ENCODE measurements at regions not wholly inside any gene's neighbourhood (a gene's known extent, or its start where the extent isn't known, plus 50 kb on each side); places are given as distances from the start of the nearest gene placed in this dataset.

DNA sequence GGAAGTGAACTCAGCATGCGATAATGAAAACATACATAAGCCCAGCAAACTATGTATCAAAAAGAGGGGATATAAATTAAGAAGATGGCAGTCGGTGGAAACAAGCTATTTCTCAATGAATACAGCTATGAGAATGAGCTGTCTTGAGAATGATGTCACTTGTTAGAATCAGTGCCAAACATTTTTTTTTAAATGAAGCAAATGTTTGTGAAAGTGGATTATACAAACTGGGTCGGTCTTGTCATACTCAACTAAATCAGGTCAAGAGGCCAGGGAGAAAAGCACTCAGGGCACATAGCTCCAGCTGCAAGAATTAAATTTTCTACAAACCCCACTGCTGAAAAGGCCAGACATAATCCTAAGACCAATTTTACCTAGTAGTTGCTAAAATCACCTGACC is 1048.4 kb downstream of the SLITRK1 start:
- TF ChIP-seq GABPA (IDR thresholded peaks at IDR 0.05 in 1 of 2, conservative IDR thresholded peaks at IDR 0.05 in 1 of 2) (no peak), YY1 (IDR thresholded peaks at IDR 0.05) (no peak), RAD21 (IDR thresholded peaks at IDR 0.05) (no peak), SP1 (IDR thresholded peaks at IDR 0.05) (no peak), FOXA1 (IDR thresholded peaks at IDR 0.05) (no peak)
- TF ChIP-seq, protein P1, sequence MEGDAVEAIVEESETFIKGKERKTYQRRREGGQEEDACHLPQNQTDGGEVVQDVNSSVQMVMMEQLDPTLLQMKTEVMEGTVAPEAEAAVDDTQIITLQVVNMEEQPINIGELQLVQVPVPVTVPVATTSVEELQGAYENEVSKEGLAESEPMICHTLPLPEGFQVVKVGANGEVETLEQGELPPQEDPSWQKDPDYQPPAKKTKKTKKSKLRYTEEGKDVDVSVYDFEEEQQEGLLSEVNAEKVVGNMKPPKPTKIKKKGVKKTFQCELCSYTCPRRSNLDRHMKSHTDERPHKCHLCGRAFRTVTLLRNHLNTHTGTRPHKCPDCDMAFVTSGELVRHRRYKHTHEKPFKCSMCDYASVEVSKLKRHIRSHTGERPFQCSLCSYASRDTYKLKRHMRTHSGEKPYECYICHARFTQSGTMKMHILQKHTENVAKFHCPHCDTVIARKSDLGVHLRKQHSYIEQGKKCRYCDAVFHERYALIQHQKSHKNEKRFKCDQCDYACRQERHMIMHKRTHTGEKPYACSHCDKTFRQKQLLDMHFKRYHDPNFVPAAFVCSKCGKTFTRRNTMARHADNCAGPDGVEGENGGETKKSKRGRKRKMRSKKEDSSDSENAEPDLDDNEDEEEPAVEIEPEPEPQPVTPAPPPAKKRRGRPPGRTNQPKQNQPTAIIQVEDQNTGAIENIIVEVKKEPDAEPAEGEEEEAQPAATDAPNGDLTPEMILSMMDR (IDR thresholded peaks at IDR 0.05; ENCODE audit: low read depth, low read length, missing input control): no peak
- TF ChIP-seq, protein P2, sequence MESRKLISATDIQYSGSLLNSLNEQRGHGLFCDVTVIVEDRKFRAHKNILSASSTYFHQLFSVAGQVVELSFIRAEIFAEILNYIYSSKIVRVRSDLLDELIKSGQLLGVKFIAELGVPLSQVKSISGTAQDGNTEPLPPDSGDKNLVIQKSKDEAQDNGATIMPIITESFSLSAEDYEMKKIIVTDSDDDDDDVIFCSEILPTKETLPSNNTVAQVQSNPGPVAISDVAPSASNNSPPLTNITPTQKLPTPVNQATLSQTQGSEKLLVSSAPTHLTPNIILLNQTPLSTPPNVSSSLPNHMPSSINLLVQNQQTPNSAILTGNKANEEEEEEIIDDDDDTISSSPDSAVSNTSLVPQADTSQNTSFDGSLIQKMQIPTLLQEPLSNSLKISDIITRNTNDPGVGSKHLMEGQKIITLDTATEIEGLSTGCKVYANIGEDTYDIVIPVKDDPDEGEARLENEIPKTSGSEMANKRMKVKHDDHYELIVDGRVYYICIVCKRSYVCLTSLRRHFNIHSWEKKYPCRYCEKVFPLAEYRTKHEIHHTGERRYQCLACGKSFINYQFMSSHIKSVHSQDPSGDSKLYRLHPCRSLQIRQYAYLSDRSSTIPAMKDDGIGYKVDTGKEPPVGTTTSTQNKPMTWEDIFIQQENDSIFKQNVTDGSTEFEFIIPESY (IDR thresholded peaks at IDR 0.05): no peak
- TF ChIP-seq, protein P3, sequence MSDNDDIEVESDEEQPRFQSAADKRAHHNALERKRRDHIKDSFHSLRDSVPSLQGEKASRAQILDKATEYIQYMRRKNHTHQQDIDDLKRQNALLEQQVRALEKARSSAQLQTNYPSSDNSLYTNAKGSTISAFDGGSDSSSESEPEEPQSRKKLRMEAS (IDR thresholded peaks at IDR 0.05): no peak
